ENCODE measurements at regions not wholly inside any gene's neighbourhood (a gene's known extent, or its start where the extent isn't known, plus 50 kb on each side); places are given as distances from the start of the nearest gene placed in this dataset.
"Not testable (repeated sequence)": the region's sequence is repeated elsewhere in the genome, so short reads cannot be mapped to it uniquely, and the experiment has no call there.

DNA sequence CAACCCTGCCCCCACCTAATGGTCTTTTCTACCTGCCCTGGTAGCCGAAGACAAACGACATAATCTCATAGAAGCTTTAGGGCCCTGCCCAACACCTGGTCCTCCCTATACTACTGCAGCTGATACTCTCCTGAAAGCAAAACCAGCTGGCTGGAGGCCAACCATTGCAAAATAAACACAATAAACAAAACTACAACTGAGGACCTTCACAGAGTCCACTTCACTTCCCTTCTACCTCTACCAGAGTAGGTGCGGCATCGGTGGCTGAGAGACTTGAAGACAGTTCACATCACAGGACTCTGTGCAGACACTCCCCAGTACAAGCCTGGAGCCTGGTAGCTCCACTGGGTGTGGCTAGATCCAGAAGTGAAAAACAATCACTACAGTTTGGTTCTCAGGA is 476.2 kb downstream of the MMUT start:
- no peak for DNase-seq

DNA sequence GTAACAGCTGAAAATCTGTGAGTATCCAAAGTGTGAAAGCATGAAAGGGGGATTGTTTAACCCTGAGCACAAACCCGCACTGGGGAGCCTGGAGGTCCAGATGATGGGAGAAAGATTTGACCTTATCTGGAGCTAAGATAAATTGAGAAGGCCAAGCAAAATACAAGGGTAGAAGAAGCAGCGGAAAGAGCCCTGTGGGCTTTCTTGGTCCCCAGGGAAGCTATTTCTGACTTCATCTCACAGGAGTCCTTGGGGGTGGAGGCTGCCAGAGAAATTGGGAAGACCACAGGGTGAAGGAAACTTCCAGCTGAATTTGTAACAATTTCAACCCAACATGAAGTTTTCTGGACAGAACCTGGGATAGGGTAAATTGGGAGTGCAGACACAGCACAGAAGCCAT is 476.9 kb downstream of the MMUT start:
- no peak for DNase-seq

DNA sequence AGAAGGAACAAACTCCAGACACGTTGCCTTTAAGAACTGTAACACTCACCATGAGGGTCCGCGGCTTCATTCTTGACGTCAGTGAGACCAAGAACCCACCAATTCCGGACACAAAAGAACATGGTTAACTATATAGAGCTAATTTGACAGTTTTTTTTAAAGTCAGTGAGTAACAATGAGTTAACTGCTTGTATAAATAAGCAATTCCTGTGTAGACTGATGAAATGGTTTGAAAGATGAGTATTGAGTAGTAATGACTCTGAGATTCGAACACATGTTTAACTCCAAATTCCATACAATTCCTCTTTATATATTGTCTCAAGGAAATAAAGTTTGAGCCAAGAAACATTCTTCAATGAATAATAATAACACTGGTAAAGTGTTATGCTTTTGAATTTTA is 478.0 kb downstream of the MMUT start:
- no peak for DNase-seq

DNA sequence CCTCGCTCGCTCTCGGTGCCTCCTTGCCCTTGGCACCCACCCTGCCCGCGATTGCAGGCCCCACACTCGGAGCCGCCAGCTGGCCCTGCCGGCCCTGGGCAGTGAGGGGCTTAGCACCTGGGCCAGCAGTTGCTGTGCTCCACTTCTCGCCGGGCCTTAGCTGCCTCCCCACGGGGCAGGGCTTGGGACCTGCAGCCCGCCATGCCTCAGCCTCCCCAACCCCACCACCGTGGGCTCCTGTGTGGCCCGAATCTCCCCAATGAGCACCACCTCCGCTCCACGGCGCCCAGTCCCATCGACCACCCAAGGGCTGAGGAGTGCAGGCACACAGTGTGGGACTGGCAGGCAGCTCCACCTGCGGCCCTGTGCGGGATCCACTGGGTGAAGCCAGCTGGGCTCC is 479.1 kb downstream of the MMUT start:
- not testable (repeated sequence) for DNase-seq

DNA sequence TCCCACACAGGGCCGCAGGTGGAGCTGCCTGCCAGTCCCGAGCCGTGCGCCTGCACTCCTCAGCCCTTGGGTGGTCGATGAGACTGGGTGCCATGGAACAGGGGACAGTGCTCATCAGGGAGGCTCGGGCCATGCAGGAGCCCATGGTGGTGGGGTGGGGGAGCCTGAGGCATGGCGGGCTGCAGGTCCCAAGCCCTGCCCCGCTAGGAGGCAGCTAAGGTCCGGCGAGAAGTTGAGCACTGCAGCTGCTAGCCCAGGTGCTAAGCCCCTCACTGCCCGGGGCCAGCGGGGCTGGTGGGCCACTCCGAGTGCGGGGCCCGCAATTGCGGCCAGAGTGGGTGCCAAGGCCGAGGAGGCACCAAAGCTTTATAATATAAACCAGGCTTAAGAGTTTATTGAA is 479.7 kb downstream of the MMUT start:
- DNase-seq = no peak

DNA sequence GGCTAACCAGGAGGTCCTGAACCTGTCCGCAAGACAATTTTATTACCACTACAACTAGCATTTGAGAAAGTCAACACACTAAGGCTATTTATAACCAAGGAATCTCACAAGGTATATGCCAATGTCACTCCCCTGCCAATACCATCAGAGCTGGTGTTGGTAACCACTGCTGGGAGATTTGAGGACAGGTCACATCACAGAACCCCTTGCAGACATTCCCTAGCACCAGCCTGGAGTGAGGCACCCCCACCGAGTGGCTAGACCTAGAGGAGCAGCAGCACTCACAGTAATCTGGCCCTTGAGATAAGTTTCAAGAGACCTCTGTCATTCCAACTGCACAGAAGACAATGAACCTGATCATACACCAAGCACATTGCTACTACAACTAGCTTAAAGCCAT is 483.2 kb downstream of the MMUT start:
- no peak for DNase-seq

DNA sequence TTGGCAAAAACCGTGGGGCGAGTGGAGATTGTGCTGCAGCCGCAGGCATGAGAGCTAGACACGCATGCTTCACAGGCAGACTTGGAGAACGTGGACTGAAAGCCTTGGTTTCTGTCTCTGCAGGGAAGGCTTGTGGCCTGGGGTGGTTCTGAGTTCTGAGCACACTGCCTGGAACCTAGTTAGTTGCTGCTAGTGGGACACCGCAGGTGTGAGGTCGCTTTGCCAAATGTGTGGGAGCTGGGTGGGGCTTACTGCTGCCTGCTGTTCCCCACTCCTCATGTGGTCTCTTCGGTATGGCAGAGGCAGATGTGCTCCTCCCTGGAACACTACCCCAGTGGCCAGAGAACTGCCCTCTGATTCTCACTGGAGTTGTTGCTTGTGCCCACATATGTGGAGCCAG is 484.0 kb downstream of the MMUT start:
- DNase-seq = no peak

DNA sequence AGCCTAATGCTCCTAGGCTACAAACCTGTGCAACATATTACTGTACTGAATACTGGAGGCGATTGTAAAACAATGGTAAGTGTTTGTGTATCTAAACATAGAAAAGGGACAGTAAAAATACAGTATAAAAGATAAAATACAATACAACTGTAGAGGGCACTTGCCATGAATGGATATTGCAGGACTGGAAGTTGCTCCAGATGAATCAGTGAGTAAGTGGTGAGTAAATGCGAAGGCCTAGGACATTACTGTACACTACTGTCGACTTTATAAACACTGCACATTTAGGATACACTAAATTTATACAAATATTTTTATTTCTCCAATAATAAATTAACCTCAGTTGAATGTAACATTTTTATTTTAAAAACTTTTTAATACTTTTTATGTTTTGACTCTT is 485.0 kb downstream of the MMUT start:
- no peak for DNase-seq

DNA sequence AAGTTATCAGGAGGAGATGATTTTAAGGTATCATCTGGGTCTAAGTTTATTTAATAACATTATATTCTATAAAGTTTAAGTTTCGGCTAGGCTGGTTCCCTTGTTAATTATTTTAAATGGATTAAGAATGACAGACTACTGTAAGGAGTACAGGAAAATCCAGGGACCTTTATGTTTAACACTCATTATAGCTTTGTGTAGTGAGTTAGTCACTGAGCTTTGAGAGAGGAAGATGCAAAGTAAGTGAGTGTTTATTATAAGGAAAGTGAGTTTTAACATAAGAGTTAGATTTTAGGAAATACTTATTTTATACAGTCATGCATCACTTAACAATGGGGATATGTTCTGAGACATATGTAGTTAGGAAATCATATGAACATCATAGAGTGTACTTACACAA is 485.5 kb downstream of the MMUT start:
- no peak for DNase-seq

DNA sequence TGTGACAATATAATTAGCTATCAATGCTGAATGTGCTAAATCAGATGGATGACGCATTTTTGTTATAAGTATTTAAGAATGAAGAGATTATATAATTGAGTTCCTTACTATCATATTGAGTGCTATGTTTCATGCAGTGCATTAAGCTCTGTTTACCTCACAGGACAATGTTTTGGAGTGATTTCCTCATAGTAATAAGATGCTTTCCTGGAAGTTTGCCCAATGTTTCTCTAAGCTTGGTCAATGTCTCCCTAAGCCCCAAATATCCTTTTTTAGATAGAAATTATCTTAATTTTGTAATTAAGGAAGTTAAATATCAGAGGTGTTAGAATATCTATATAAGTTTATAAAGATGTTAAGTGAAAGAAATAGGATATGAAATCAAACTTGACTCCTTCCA is 489.6 kb downstream of the MMUT start:
- no peak for DNase-seq

DNA sequence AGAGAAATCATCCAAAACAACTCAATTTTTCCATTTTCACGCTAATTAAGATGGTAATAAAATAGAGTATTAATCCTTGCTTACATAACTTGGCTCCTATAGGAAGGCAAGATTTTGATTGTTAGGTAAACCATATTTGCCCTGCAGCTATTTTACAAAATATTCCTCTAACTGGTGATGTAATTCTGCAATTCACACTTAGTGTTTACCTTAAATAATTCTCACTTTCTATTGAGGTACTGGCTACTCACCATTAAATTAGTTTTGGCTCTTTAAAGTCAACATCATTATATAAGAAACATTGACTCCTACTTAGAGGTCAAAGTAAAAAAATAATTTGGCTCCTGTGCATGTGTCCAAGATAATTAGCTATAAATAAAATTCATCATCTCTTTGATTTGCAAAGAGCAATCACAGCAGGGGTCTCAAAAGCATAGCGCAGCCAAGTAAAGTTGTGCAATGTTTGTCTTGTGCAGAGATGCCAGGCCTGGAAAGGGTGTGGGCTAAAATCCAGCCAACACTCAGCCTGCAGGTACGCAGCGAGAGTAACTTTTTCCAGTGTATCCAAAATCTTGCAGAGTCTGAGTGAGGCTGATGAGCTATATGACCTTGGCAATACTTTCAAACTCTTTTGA is 501.2 kb downstream of the MMUT start:
- no peak for DNase-seq

DNA sequence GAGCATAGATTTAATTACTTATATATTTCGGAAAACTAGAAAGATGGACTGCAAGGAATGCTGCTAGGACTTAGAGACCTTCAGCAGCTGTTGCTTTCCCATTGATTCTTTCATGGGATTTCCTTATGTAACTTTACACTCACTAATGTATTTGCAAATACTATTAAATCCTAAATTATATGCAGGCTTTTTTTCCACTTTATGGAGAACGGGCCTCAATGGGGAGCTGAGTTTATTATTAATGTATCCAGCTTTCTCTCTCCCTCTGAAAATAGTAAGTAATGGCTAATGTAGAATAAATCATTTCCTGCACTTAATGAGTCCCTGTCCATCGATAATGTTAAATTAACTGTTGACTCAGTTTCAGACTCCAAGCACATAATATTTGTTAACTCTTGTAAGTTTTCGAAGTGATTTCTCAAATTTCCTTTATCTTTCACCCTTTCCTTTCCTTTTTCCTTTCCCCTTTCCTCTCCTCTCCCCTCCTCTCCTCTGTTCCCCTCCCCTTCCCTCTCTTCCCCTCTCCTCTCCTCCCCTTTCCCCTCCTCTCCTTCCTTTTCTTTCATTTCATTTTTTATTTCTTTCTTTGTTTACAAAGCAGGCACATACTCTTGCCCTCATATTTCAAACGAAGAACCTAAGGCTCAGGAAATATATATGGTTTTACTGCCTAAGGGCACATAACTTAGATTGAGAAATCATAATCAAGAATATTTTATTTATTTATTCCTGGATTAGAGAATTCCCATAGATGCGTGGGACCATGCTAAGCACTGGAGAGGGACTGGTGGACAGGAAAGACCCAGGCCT is 503.6 kb downstream of the MMUT start:
- no peak for DNase-seq

DNA sequence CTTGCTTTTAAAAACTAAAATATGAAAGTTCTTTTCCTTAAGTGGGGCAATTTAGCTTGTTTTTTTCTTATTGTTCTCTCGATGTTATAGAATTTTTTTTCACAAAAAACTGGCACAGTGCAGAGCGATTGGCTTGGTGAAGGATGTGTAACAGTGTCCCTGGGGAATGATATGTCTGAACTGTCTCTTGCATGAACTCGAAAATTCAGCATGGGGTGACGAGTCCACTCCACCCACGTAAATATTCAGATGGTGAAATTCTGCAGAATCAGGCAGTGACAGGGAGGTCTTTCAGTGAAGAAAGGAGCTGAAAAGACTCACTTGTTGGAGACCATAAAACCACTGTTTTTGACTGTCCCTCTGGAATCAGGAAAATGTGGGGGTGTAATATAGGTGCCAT is 505.3 kb downstream of the MMUT start:
- DNase-seq = no peak

DNA sequence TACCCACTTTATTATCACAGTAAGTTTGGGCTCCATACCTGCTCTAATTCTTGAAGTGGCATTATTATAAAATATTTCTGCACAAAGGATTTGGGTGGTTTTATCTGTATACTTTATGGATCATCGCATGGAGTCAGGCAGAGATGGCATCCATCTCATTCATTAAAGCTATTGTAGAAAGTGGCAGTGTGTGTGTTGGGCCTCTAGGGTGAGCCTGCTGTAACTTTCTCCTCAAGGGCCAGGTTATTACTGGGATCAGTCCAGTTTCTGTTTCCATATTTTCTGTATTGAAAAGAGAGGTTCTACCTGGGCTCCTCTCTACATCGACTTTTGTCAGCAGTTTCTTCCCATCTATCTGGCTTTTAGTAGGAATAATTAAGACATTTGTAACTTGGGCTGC is 511.1 kb downstream of the MMUT start:
- no peak for DNase-seq

DNA sequence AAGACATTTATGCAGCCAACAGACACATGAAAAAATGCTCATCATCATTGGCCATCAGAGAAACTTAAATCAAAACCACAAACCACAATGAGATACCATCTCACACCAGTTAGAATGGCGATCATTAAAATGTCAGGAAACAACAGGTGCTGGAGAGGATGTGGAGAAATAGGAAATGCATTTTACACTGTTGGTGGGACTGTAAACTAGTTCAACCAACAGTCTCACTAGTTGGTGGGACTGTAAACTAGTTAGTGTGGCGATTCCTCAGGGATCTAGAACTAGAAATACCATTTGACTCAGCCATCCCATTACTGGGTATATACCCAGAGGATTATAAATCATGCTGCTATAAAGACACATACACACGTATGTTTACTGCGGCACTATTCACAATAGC is 518.8 kb downstream of the MMUT start:
- DNase-seq = peak in 1 of 2 donors; percentile 2

DNA sequence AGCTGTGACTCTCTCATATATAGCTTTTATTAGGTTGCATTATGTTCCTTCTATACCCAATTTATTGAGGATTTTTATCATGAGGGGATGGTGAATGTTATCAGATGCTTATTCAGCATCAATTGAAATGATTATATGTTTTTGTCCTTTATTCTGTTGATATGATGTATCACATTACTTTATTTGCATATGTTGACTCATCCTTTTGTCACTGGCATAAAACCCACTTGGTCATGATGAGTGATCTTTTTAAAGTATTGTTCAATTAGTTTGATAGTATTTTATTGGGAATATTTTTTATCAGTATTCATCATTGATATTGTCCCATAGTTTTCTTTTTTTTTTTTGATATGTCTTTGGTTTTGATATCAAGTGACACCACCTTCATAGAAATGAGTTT is 529.9 kb downstream of the MMUT start:
- DNase-seq = no peak

DNA sequence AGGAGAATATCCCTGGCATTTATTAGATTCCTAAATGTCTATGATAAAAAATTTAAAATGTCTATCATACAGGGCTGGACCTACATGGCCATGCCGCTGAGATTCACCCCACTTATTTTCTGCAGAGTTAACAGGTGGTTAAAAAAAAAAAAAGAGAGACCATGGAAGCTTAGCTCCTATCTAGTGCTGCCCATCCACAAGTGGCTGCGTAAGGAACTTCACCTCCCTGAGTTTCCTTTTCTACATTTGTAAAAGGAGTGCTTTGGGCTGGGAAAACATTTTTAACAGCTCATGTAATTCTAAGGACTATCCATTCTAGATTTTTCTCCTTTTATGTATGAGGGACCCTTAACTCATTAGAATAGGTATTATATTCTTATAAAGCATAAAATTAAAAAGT is 534.1 kb downstream of the MMUT start:
- no peak for DNase-seq

DNA sequence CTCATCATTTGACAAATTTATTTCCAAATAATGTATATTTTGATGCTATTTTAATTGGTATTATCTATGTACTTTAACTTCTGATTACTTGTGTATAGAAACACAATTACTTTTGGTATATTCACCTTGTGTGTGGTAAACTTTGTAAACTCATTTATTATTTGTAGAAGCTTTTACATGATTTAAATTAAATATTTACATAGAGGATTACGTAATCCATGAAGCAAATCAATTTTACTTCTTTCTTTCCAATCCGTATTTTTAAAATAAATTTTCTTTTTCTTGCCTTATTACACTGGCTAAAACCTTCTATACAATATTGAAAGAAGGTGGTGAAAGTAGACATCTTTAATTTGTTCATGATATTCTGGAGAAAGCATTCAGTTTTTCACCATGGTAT is 540.2 kb downstream of the MMUT start:
- no peak for DNase-seq

DNA sequence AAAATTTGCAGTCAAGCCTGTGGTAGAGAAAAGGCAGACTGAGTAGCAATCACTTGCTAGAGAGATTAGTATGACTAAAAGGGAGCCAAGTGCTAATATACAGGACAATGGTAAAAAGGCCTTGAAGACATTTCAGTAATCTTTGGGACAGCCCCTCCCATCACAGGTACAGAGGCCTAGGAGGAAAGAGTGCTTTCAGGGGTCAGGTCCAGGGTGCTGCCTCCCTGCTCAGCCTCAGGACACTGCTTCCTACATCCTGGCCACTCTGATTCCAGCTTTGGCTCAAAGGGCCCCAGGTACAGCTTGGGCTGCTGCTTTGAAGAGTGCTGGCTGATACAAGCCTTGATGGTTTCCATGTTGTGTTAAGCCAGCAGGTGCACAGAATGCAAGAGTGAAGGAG is 543.5 kb downstream of the MMUT start:
- DNase-seq = no peak

DNA sequence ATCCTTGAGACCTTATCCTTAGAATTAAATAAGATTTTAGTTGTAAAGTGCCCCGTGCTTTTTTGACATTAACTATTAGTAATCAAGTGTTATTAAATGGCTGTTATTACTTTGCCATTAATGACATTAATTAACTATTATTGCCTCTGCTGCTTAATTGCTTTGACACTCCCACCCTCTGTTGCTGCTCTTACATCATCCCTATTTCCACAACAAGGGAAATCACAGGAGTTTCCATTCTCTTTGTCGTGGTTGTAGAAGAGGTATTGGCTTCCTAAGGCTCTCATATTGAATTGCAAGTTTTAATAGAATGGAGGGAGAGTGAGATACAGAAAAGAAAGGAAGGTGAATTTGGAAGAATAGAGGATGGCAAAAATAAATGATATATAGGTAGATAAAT is 545.8 kb downstream of the MMUT start:
- DNase-seq = no peak

DNA sequence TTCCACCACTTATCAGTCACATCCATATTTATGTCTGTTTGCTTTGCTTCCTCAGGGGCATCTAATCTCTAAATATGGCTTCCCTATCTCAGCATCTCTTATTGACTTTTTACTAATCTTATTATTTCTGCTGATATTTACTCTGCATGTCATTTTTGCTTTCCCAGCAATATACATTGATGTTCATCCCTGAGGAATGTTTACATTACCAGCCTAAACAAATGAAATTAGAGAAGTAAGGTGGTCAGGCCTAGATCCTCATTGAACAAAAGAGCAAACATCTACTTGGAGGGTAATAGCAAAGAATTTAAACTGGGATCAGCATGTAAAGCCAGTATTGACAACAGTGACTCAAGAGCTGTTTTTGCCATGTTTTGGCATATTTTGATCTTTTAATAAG is 546.4 kb downstream of the MMUT start:
- DNase-seq = no peak

DNA sequence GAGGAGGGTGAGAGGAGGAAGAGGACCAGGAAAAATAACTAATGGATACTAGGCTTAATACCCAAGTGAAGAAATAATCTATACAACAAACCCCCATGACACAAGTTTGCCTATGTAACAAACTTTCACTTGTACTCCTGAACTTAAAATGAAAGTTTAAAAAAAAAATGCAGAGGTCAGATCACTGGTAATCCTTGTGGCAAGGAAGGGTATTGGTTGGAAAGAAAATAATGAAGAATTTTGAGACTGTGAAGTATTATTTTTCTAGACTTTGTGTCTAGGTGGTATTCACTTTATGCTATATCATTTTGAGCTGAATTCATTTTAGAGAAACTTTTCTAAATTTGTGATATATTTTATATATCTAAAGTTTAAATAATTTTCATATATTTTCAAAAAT is 547.5 kb downstream of the MMUT start:
- DNase-seq = no peak

DNA sequence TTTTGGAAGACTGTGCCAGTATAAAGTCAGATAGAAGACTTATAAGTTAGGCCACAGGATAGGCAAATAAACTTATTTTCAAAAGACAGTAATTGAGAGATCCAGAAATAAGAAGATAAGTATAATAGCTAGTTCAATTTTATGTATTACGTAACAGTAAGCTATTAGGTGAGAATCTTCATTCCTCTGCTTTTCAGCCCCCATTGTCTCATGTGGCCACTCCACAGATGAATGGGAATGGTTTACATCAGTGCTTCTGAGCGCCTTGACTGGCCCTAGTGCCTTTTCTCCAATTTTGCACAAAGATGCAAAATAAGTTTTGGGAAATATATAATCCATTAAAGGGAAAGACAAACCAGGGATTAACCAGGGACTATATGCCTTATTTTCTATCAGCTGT is 550.5 kb downstream of the MMUT start:
- no peak for DNase-seq

DNA sequence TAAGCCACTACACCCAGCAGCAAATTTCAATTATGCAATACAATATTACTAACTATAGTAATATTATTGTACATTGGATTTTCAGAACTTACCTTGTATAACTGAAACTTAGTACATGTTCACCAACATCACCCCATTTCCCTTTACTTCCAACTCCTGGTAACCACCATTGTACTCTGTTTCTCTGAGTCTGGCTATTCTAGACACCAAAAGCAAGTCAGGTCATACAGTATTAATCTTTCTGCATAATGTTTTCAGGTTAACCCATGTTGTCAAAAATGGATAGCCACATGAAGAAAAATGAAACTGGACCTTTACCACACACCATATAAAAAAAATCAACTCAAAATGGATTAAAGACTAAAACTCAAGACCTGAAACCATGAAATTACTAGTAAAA is 558.2 kb downstream of the MMUT start:
- DNase-seq = no peak

DNA sequence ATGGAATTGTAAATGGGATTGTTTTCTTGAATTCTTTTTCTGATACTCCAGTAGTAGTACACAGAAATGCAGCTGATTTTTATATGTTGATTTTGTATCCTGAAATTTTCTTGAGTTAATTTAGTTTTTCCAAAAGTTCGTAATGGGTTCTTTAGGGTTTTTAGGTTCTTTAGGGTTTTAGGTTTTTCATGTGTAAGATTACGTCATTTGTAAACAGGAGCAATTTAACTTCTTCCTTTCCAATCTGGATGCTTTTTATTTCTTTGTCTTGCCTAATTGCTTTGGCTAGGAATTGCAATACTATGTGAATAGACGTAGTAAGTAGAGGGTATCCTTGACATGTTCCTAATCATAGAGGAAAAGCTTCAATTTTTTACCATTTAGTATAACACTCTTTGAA is 568.6 kb downstream of the MMUT start:
- DNase-seq = no peak

All from inflammatory macrophage treated with lipopolysaccharide for 1 hour (primary cell).